GM23338 (cell line): ENCODE measurements at regions not wholly inside any gene's neighbourhood (a gene's known extent, or its start where the extent isn't known, plus 50 kb on each side); places are given as distances from the start of the nearest gene placed in this dataset.

Experiments
- ATAC-seq: fragments of 200-7000 bp; cut with Tn5 transposase; 3 replicates; pipeline ENCODE4 v1.9.1; 2020
- DNase-seq: peaks from one replicate; pipeline ENCODE4 v3.0.0-alpha.2; 2015; ENCODE audit warnings: low spot score
- H2AFZ ChIP-seq: fragments of 200-600 bp; sonication (generic); 2 replicates; pipeline ENCODE4 v1.8.0; 2016; ENCODE audit warnings: antibody characterized with exemption, mild to moderate bottlenecking, moderate library complexity
- H3F3A ChIP-seq: fragments of 200-600 bp; sonication (generic); replicated peaks from 2 replicates; pipeline ENCODE4 v1.8.0; 2017; ENCODE audit warnings: antibody characterized with exemption, mixed run types, low read depth
- H3K27ac ChIP-seq: fragments of 200-600 bp; sonication (generic); 2 replicates; pipeline ENCODE4 v1.6.1; 2016; ENCODE audit warnings: low read depth
- H3K27me3 ChIP-seq: fragments of 200-600 bp; sonication (generic); 2 replicates; pipeline ENCODE4 v1.8.0; 2016; ENCODE audit warnings: mild to moderate bottlenecking, mixed run types, moderate library complexity; ENCODE audit not compliant: insufficient read depth
- H3K36me3 ChIP-seq: fragments of 200-600 bp; sonication (generic); 2 replicates; pipeline ENCODE4 v1.8.0; 2016; ENCODE audit warnings: mild to moderate bottlenecking; ENCODE audit not compliant: insufficient read depth
- H3K4me1 ChIP-seq: fragments of 200-600 bp; sonication (generic); 2 replicates; pipeline ENCODE4 v1.8.0; 2016; ENCODE audit warnings: mild to moderate bottlenecking, moderate library complexity; ENCODE audit not compliant: insufficient read depth
- H3K4me2 ChIP-seq: fragments of 200-600 bp; sonication (generic); 2 replicates; pipeline ENCODE4 v1.7.1; 2017; ENCODE audit warnings: mixed run types
- H3K4me3 ChIP-seq: fragments of 200-600 bp; sonication (generic); 2 replicates; pipeline ENCODE4 v1.6.1; 2016; ENCODE audit warnings: mixed run types
- H3K79me2 ChIP-seq: fragments of 200-600 bp; sonication (generic); replicated peaks from 2 replicates; pipeline ENCODE4 v1.8.0; 2017; ENCODE audit warnings: mild to moderate bottlenecking; ENCODE audit not compliant: insufficient read depth
- H3K9me2 ChIP-seq: fragments of 200-600 bp; sonication (generic); 2 replicates; pipeline ENCODE4 v1.8.0; 2017; ENCODE audit not compliant: insufficient read depth
- H4K20me1 ChIP-seq: fragments of 200-600 bp; sonication (generic); replicated peaks from 2 replicates; pipeline ENCODE4 v1.8.0; 2017; ENCODE audit warnings: mild to moderate bottlenecking; ENCODE audit not compliant: insufficient read depth
- H3K27ac Mint-ChIP-seq: 2 replicates; pipeline ENCODE4 v1.8.0; 2020; ENCODE audit warnings: inconsistent platforms, mild to moderate bottlenecking, moderate library complexity, mixed read lengths
- H3K27me3 Mint-ChIP-seq: 3 replicates; pipeline ENCODE4 v1.8.0; 2022; ENCODE audit warnings: low read depth, mild to moderate bottlenecking, moderate library complexity, mixed read lengths, inconsistent platforms; ENCODE audit not compliant: insufficient read depth, poor library complexity
- H3K36me3 Mint-ChIP-seq: 3 replicates; pipeline ENCODE4 v1.8.0; 2021; ENCODE audit warnings: low read depth, mild to moderate bottlenecking, inconsistent platforms, moderate library complexity, mixed read lengths
- H3K4me1 Mint-ChIP-seq: 3 replicates; pipeline ENCODE4 v1.8.0; 2020; ENCODE audit warnings: mild to moderate bottlenecking, inconsistent platforms, mixed read lengths
- H3K4me3 Mint-ChIP-seq: 3 replicates; pipeline ENCODE4 v1.8.0; 2021; ENCODE audit warnings: moderate library complexity, mild to moderate bottlenecking, inconsistent platforms, mixed read lengths
- H3K9me3 Mint-ChIP-seq: 3 replicates; pipeline ENCODE4 v1.8.0; 2020; ENCODE audit warnings: moderate library complexity, mild to moderate bottlenecking, inconsistent platforms, mixed read lengths
- CREB1 ChIP-seq: fragments of 250-450 bp; sonication (Bioruptor Pico); IDR thresholded peaks from 2 replicates; pipeline ENCODE4 v1.5.0; 2020; ENCODE audit warnings: low read depth, mild to moderate bottlenecking, moderate library complexity
- CTCF ChIP-seq, 2 experiments: fragments of 200-600 bp in 1 of 2; sonication (generic) in 1 of 2; conservative IDR thresholded peaks; 2 replicates each; pipeline versions ENCODE4 v1.5.1 to v1.6.1; 2016 to 2017; ENCODE audit warnings: antibody characterized with exemption in 2 of 2, low read depth in 2 of 2, mild to moderate bottlenecking in 2 of 2, moderate library complexity in 1 of 2
- ETS1 ChIP-seq: IDR thresholded peaks from 2 replicates; pipeline ENCODE4 v1.6.1; 2016; ENCODE audit warnings: antibody characterized with exemption
- EZH2 ChIP-seq: fragments of 200-600 bp; sonication (generic); IDR thresholded peaks from one replicate; pipeline ENCODE4 v1.8.0; 2017; ENCODE audit warnings: antibody characterized with exemption, mild to moderate bottlenecking, low read depth; ENCODE audit not compliant: unreplicated experiment
- EZH2phosphoT487 ChIP-seq: fragments of 200-600 bp; sonication (generic); IDR thresholded peaks from one replicate; pipeline ENCODE4 v1.8.1; 2018; ENCODE audit warnings: antibody characterized with exemption; ENCODE audit not compliant: unreplicated experiment
- JUNB ChIP-seq: IDR thresholded peaks from one replicate; pipeline ENCODE4 v1.6.1; 2016; ENCODE audit warnings: antibody characterized with exemption; ENCODE audit not compliant: unreplicated experiment
- NANOG ChIP-seq: IDR thresholded peaks from 2 replicates; pipeline ENCODE4 v1.6.1; 2016; ENCODE audit warnings: antibody characterized with exemption, borderline replicate concordance
- STAT1 ChIP-seq: IDR thresholded peaks from one replicate; pipeline ENCODE4 v1.6.1; 2016; ENCODE audit warnings: antibody characterized with exemption; ENCODE audit not compliant: unreplicated experiment
- ZNF114 ChIP-seq: fragments of 250-450 bp; sonication (Bioruptor Pico); IDR thresholded peaks from 2 replicates; pipeline ENCODE4 v1.5.0; 2020; ENCODE audit warnings: mild to moderate bottlenecking, moderate library complexity

GRCh38 chr10:128956149-128956548, 510.9 kb upstream of the MGMT start:
- Histone ChIP-seq H4K20me1 (no peaks in the 10 kb centered on the region), H3K9me2 (no peaks in the 10 kb centered on the region), H3K36me3 (no peaks in the 10 kb centered on the region), H2AFZ (no peak overlapping the region), H3F3A (no peaks in the 10 kb centered on the region), H3K4me3 (no peak overlapping the region), H3K27ac (no peak overlapping the region), H3K79me2 (no peaks in the 10 kb centered on the region), H3K27me3 (no peaks in the 10 kb centered on the region), H3K4me2 (no peak overlapping the region), H3K4me1 (no peaks in the 10 kb centered on the region)
- Mint-ChIP-seq H3K9me3 (peaks cover 3% of the 10 kb centered on the region; the same call in 1 of the 3 replicates), H3K4me3 (no peak overlapping the region), H3K4me1 (no peaks in the 10 kb centered on the region), H3K36me3 (no peaks in the 10 kb centered on the region; the same call in 2 of the 3 replicates), H3K27me3 (no peaks in the 10 kb centered on the region), H3K27ac (no peak overlapping the region)
- TF ChIP-seq CREB1 (CRISPR knock-in tag) (no peak), ZNF114 (CRISPR knock-in tag) (no peak), EZH2 (no peak), NANOG (no peak), EZH2phosphoT487 (no peak)
- ATAC-seq (no peak), DNase-seq (no peak)

GRCh38 chr10:128957221-128957620, 509.8 kb upstream of the MGMT start:
- Histone ChIP-seq H3K4me2 (no peak overlapping the region), H3F3A (no peaks in the 10 kb centered on the region), H3K4me3 (no peak overlapping the region), H3K36me3 (no peaks in the 10 kb centered on the region), H4K20me1 (no peaks in the 10 kb centered on the region), H3K79me2 (no peaks in the 10 kb centered on the region), H3K27ac (no peak overlapping the region), H3K4me1 (no peaks in the 10 kb centered on the region), H3K9me2 (no peaks in the 10 kb centered on the region), H2AFZ (no peak overlapping the region), H3K27me3 (no peaks in the 10 kb centered on the region)
- no peak for TF ChIP-seq STAT1
- TF ChIP-seq JUNB: no peak
- no peak for TF ChIP-seq CTCF (conservative IDR thresholded peaks at IDR 0.05; ENCODE audit: low read depth in 2 of 2)
- no peak for TF ChIP-seq ETS1
- no peak for TF ChIP-seq NANOG
- TF ChIP-seq ZNF114 (CRISPR knock-in tag): no peak
- no peaks in the 10 kb centered on the region; the same call in 2 of the 3 replicates for H3K4me1 Mint-ChIP-seq
- H3K4me3 Mint-ChIP-seq: no peak overlapping the region
- no peak overlapping the region for H3K27ac Mint-ChIP-seq
- no peaks in the 10 kb centered on the region for H3K36me3 Mint-ChIP-seq
- H3K27me3 Mint-ChIP-seq: no peaks in the 10 kb centered on the region
- ATAC-seq (no peak), DNase-seq (no peak)
- H3K9me3 Mint-ChIP-seq: no peaks in the 10 kb centered on the region
